Astrocyte (in vitro differentiated cells and primary cell): ENCODE measurements at regions not wholly inside any gene's neighbourhood (a gene's known extent, or its start where the extent isn't known, plus 50 kb on each side); places are given as distances from the start of the nearest gene placed in this dataset.

Source experiments
- CTCF ChIP-seq: IDR thresholded peaks from 2 replicates; pipeline ENCODE4 v1.5.1; 2011; ENCODE audit warnings: low read depth, mild to moderate bottlenecking, inconsistent platforms, low read length, moderate library complexity; ENCODE audit not compliant: insufficient read depth
- EZH2 ChIP-seq: IDR thresholded peaks from 2 replicates; pipeline ENCODE4 v1.6.1; 2012; ENCODE audit warnings: mild to moderate bottlenecking, low read length, inconsistent platforms; ENCODE audit not compliant: insufficient read depth

DNA sequence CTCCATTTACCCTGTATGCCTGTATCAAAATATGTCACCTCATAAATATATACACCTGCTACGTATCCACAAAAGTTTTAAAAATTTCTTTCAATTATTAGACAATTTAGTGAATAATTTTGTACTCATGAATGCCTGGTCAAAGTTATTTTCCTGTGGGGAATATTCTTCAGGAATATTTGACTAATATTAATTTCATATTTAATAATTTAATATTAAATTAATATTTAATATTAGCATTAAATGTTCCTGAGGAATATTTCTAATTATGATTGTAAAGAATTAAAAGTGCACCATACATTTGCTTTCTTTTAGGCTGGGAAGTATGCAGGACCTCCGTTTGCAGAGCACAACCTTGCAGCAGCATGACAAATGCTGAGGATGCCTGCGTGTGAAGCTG lies 422.7 kb downstream of the C3orf38 start:
- no peak for TF ChIP-seq CTCF
- TF ChIP-seq EZH2, result no peak
